ENCODE measurements at regions not wholly inside any gene's neighbourhood (a gene's known extent, or its start where the extent isn't known, plus 50 kb on each side); places are given as distances from the start of the nearest gene placed in this dataset.

DNA sequence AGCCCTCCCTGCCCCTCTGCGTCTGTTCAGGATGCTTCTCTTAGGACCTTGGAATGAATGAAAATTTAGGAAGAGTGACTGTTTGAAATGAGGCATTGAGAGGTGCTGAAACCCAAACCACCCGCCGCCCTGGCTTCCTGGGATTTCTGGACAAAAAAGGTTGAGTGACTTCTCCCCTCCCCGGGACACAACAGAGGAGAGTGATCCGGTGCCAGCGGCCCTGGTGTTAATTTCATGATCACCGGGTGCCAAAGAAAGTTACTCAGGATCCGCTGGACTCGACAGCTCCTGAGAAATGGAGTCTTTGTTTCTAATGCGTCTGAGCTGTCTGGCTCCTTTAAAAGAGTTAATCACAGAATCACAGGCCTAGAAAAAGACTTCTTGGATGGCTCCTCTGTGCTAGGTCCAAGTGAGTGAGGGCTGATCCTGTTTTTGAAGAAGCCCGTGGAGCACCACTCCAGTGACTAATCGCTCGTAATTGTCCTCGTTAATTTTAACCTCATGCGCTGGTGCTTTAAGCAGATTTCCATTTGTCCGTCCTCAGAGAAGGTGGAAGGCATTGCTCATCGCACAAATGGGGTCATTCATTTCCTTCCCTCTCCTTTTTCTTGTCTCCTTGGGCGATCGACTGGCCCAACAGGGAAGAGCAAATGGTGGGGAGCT, 144.4 kb upstream of the ZFHX3 start:
- no peaks in the 10 kb centered on the region for H3K36me3 ChIP-seq
- TF ChIP-seq, protein P1, sequence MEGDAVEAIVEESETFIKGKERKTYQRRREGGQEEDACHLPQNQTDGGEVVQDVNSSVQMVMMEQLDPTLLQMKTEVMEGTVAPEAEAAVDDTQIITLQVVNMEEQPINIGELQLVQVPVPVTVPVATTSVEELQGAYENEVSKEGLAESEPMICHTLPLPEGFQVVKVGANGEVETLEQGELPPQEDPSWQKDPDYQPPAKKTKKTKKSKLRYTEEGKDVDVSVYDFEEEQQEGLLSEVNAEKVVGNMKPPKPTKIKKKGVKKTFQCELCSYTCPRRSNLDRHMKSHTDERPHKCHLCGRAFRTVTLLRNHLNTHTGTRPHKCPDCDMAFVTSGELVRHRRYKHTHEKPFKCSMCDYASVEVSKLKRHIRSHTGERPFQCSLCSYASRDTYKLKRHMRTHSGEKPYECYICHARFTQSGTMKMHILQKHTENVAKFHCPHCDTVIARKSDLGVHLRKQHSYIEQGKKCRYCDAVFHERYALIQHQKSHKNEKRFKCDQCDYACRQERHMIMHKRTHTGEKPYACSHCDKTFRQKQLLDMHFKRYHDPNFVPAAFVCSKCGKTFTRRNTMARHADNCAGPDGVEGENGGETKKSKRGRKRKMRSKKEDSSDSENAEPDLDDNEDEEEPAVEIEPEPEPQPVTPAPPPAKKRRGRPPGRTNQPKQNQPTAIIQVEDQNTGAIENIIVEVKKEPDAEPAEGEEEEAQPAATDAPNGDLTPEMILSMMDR (IDR thresholded peaks at IDR 0.05) = no peak
- no peaks in the 10 kb centered on the region for H3K9me3 ChIP-seq
- H3K4me1 ChIP-seq (ENCODE audit: control insufficient read depth in 1 of 2, insufficient read depth in 1 of 2, low read depth in 1 of 2, low read length in 1 of 2) = no peaks in the 10 kb centered on the region
- peaks cover 12% of the 10 kb centered on the region for H3K27me3 ChIP-seq
- H3K27ac ChIP-seq = no peak overlapping the region
- no peak overlapping the region for H3K4me3 ChIP-seq (ENCODE audit: low read depth in 1 of 2, low read length in 1 of 2)

GRCh38 chr16:73191660-73192046, 143.7 kb upstream of the ZFHX3 start:
- no peaks in the 10 kb centered on the region for H3K4me1 ChIP-seq (ENCODE audit: control insufficient read depth in 1 of 2, insufficient read depth in 1 of 2, low read depth in 1 of 2, low read length in 1 of 2)
- TF ChIP-seq, protein P1 (IDR thresholded peaks at IDR 0.05) = no peak
- H3K9me3 ChIP-seq = no peaks in the 10 kb centered on the region
- no peaks in the 10 kb centered on the region for H3K36me3 ChIP-seq
- peaks cover 13% of the 10 kb centered on the region for H3K27me3 ChIP-seq
- no peak overlapping the region for H3K27ac ChIP-seq
- no peak overlapping the region for H3K4me3 ChIP-seq (ENCODE audit: low read depth in 1 of 2, low read length in 1 of 2)

DNA sequence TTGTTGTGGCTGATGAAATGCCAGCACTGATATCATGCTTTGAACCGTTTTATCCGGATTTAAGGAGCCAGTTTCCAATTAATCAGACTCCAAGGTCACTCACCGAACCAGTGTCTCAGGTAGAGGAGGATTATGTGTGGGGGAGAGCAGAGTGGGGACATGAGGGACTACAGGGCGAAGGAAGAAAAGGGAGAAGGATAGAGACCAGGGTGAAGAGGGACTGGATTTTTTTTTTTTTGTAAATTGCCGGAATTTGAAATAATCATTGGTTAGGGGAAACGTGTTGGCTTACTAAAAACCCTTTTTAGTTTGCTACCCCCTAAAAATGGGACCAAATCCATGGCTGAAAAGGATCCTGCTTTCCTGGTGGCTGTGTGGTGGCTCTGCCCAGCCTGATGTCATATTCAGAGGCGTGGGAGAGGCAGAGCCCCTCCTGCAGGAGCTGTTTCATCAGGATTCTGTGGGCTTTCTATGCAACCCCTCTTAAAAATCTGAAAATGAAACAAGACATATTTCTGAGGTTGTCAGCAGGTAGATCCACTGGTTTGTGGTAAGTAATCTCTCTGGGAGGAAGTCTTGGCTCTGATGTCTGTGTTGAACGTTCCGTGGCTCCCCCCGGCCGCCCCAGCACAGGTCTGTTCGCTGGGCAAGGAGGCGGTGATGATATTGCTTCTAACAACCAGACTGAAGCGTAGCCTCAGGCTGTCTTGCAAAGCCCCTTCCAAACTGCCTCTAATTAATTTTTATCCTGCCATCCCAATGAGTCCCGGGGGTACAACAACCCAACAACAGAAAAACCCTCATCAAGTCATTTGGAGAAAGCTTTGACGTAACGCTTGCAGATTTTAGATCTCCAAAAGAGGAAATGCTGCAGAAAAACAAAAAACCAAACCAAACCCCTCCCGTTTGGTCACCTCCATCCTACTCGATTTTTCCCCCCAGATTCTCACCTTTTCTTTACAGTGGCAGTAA, 143.0 kb upstream of the ZFHX3 start:
- no peak overlapping the region for H3K4me3 ChIP-seq (ENCODE audit: low read depth in 1 of 2, low read length in 1 of 2)
- H3K27me3 ChIP-seq = peaks cover 13% of the 10 kb centered on the region
- H3K4me1 ChIP-seq (ENCODE audit: control insufficient read depth in 1 of 2, insufficient read depth in 1 of 2, low read depth in 1 of 2, low read length in 1 of 2) = no peaks in the 10 kb centered on the region
- H3K36me3 ChIP-seq = no peaks in the 10 kb centered on the region
- TF ChIP-seq, protein P1 (IDR thresholded peaks at IDR 0.05) = no peak
- H3K27ac ChIP-seq = no peak overlapping the region
- no peaks in the 10 kb centered on the region for H3K9me3 ChIP-seq

DNA sequence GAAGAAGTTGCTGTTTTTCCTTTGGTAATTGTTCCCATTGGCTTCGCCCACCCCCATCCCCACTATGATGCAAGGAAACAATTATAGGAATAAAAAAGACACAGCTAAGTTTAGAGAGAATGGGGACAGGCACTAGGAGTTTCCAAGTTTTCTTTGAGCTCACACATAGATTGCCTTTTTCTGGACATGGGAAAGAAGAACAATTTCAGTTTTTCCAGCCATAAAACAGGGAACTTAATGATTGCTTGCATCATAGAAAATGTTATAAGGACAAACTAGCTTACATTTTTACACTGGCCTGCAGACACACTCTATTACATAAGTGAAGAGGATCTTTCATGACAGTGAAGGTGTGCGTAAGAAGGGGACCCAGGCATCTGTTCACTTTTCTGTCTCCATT, 142.3 kb upstream of the ZFHX3 start:
- Histone ChIP-seq H3K4me1 (ENCODE audit: control insufficient read depth in 1 of 2, insufficient read depth in 1 of 2, low read depth in 1 of 2, low read length in 1 of 2) (no peaks in the 10 kb centered on the region), H3K27me3 (peaks cover 13% of the 10 kb centered on the region)

GRCh38 chr16:73189136-73189535, 141.2 kb upstream of the ZFHX3 start:
- no peaks in the 10 kb centered on the region for H3K36me3 ChIP-seq
- no peaks in the 10 kb centered on the region for H3K4me1 ChIP-seq (ENCODE audit: control insufficient read depth in 1 of 2, insufficient read depth in 1 of 2, low read depth in 1 of 2, low read length in 1 of 2)
- H3K27ac ChIP-seq = no peak overlapping the region
- H3K27me3 ChIP-seq = peaks cover 13% of the 10 kb centered on the region
- H3K4me3 ChIP-seq (ENCODE audit: low read depth in 1 of 2, low read length in 1 of 2) = no peak overlapping the region
- no peaks in the 10 kb centered on the region for H3K9me3 ChIP-seq
- TF ChIP-seq, protein P1 (IDR thresholded peaks at IDR 0.05) = no peak

More for the DNA sequence above, 142.3 kb upstream of the ZFHX3 start:
- TF ChIP-seq, protein P1 (IDR thresholded peaks at IDR 0.05) = no peak
- H3K9me3 ChIP-seq = no peaks in the 10 kb centered on the region
- H3K4me3 ChIP-seq (ENCODE audit: low read depth in 1 of 2, low read length in 1 of 2) = no peak overlapping the region
- no peaks in the 10 kb centered on the region for H3K36me3 ChIP-seq
- H3K27ac ChIP-seq = no peak overlapping the region

All from neutrophil (primary cell).